Fibroblast of the aortic adventitia (primary cell): ENCODE measurements at regions not wholly inside any gene's neighbourhood (a gene's known extent, or its start where the extent isn't known, plus 50 kb on each side); places are given as distances from the start of the nearest gene placed in this dataset.
A peak's percentile ranks its signal among the peaks of the same experiment; 100 is the strongest.

Experiments used
- DNase-seq: peaks from one replicate; pipeline ENCODE4 v3.0.0-alpha.2; 2010; ENCODE audit warnings: low read depth
- H3K4me3 ChIP-seq: 2 replicates; pipeline ENCODE4 v1.5.1; 2011; ENCODE audit warnings: low read depth, mild to moderate bottlenecking, control low read depth, low read length, moderate library complexity
- CTCF ChIP-seq: IDR thresholded peaks from 2 replicates; pipeline ENCODE4 v1.5.1; 2011; ENCODE audit warnings: mild to moderate bottlenecking, low read length, control low read depth, inconsistent platforms; ENCODE audit not compliant: insufficient read depth

DNA sequence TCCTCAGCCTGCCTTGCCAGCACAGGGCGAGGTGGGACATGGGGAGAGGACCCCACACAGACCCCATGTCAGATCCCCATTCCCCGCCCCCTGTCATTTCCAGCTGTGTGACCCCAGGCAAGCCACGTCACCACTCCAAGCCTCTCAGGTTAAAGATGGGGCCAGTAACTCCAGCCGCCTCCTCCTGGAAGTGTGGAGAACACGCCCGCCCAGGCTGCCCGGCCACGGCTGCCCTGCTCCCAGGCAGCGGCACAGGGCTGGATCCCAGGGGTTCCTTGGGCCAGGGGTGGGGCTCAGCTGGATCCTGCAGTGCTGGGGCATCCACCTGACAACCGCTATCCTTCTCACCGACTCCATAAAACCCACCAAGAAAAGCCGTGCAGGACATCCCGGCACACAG lies 86.1 kb downstream of the PDGFA start:
- no peak for DNase-seq
- TF ChIP-seq CTCF = no peak
- H3K4me3 ChIP-seq = no peak overlapping the region

GRCh38 chr7:434891-435629 lies 84.6 kb downstream of the PDGFA start:
- no peak for DNase-seq
- no peak for TF ChIP-seq CTCF
- no peak overlapping the region for H3K4me3 ChIP-seq

DNA sequence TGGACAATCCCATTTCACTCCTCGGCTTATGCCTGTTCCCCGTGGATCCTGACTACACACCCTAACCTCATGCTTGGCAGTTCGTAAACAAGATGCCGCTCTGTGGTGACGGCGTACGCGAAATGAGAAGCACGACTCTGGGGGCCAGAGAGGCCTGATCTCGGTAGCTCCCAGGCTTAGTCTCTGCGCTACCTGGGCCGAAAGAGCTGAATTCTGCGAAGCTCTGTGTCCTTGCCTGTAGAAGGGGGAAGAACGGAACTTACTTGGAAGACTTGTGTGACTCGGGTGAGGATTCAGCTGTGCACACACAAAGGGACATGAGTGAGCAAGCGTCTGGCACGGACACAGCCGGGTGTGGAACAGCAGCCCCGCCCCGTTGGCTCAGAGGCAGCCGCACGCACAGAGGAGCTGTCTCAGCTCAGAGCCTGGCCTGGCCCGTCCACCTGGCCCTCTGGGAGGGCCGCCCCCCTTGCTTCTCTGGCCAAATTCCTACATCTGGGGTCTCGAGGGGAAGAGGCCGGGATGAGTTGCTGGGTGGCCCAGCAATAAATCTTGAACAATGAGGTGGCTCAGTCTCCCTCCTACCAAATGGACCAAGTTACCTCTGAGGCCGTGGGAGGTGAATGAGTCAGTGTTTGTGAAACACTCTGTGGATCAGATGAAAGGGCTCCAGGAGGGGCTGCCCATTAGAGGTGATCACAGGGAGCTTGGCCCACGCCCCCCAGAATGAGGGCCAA lies 83.8 kb downstream of the PDGFA start:
- no peak overlapping the region for H3K4me3 ChIP-seq
- peak; percentile 39 for DNase-seq
- no peak for TF ChIP-seq CTCF

DNA sequence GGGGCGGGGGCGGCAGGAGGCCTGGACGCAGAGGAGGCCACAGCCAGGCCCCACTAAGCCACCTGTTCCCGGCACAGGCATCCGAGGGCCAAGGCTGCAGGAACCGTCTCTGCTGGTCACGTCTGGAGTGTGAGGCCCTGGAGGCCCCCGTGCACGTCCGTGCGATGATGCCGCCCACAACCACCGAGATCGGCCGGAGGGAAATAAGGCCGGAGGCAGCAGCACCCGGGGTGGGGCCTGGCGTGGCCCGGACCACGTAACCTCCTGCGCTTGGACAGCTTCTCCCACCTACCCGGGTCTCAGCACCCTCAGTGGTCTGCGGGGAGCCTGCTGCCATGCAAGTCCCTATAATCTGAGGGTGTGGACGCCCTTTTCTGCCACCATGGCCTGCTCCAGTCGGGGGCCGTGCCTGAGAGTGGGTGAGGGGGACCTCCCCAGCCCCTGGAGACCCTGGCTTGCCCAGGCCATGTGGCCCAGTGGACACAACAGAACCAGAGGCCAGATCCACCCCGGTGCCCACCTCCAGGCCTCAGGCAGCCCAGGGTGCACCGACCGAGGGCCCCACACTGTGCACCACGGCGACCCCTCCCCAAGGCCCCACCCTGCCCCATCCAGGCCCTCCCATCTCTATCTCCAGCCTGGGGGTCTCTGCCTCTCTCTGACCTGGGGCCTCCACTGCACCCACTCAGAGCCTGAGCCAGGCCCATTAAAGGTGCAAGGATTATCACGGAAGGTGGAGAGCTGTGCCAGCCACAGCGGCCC lies 83.1 kb downstream of the PDGFA start:
- no peak for DNase-seq
- no peak overlapping the region for H3K4me3 ChIP-seq
- TF ChIP-seq CTCF = no peak

GRCh38 chr7:437329-438251 lies 82.1 kb downstream of the PDGFA start:
- DNase-seq = no peak
- H3K4me3 ChIP-seq = no peak overlapping the region
- TF ChIP-seq CTCF = no peak

GRCh38 chr7:438361-438760 lies 81.3 kb downstream of the PDGFA start:
- TF ChIP-seq CTCF = no peak
- no peak for DNase-seq
- H3K4me3 ChIP-seq = no peak overlapping the region
